Activated naive CD4-positive, alpha-beta T cell treated with anti-CD3 and anti-CD28 coated beads, Interleukin-2, amount 50 U/mL, for 72 hours (primary cell): ENCODE measurements at regions not wholly inside any gene's neighbourhood (a gene's known extent, or its start where the extent isn't known, plus 50 kb on each side); places are given as distances from the start of the nearest gene placed in this dataset.
"Not testable (repeated sequence)": the region's sequence is repeated elsewhere in the genome, so short reads cannot be mapped to it uniquely, and the experiment has no call there.

Experiments used
- ATAC-seq, 2 donors: fragments of 150-1000 bp; cut with Tn5 transposase; 2 replicates each; pipeline ENCODE4 v1.10.0; 2021; ENCODE audit warnings: mild to moderate bottlenecking in 2 of 2, moderate library complexity in 2 of 2
- DNase-seq, 2 donors: peaks; one replicate each; pipeline ENCODE4 v3.0.0; 2021 to 2022; ENCODE audit warnings: low spot score in 2 of 2
- H3K27ac Mint-ChIP-seq, 2 donors: one replicate each; pipeline ENCODE4 v1.8.0; 2022; ENCODE audit warnings: mild to moderate bottlenecking in 2 of 2, mixed read lengths in 2 of 2
- H3K36me3 Mint-ChIP-seq, 2 donors: one replicate each; pipeline ENCODE4 v1.8.0; 2022; ENCODE audit warnings: mixed read lengths in 2 of 2
- H3K9me3 Mint-ChIP-seq, 2 donors: one replicate each; pipeline ENCODE4 v1.8.0; 2022; ENCODE audit warnings: mixed read lengths in 2 of 2

GRCh38 chr9:75197561-75197960 is 109.2 kb downstream of the OSTF1 start:
- H3K27ac Mint-ChIP-seq: no peak overlapping the region
- ATAC-seq (no peak), DNase-seq (no peak)
- H3K36me3 Mint-ChIP-seq: no peaks in the 10 kb centered on the region
- no peaks in the 10 kb centered on the region for H3K9me3 Mint-ChIP-seq

- no peak for ATAC-seq
- no peaks in the 10 kb centered on the region for H3K36me3 Mint-ChIP-seq
- H3K27ac Mint-ChIP-seq: no peak overlapping the region
- no peak for DNase-seq
- H3K9me3 Mint-ChIP-seq: no peaks in the 10 kb centered on the region
Observed at GRCh38 chr9:75198436-75198835, 110.1 kb downstream of the OSTF1 start.

GRCh38 chr9:75200892-75201470 is 112.7 kb downstream of the OSTF1 start:
- Mint-ChIP-seq H3K27ac (no peak overlapping the region), H3K9me3 (no peaks in the 10 kb centered on the region), H3K36me3 (no peaks in the 10 kb centered on the region)
- peak; percentile 22 to 41 for ATAC-seq
- DNase-seq: peak in 1 of 2 donors; percentile 23

- Mint-ChIP-seq H3K9me3 (no peaks in the 10 kb centered on the region), H3K36me3 (no peaks in the 10 kb centered on the region), H3K27ac (no peak overlapping the region)
- ATAC-seq: no peak
- DNase-seq: no peak
Observed at GRCh38 chr9:75201480-75202209, 113.3 kb downstream of the OSTF1 start.

- not testable (repeated sequence) for H3K9me3 Mint-ChIP-seq, H3K36me3 Mint-ChIP-seq, H3K27ac Mint-ChIP-seq, ATAC-seq, DNase-seq
Observed at GRCh38 chr9:75207997-75208396, 119.7 kb downstream of the OSTF1 start.

GRCh38 chr9:75210215-75210614 is 121.9 kb downstream of the OSTF1 start:
- Mint-ChIP-seq H3K36me3 (peaks cover 0 to 4% of the 10 kb centered on the region in 2 donors), H3K27ac (no peak overlapping the region), H3K9me3 (no peaks in the 10 kb centered on the region)
- no peak for DNase-seq
- no peak for ATAC-seq

GRCh38 chr9:75213765-75214164 is 125.5 kb downstream of the OSTF1 start:
- DNase-seq: no peak
- ATAC-seq: peak in 1 of 2 donors; percentile 47
- H3K9me3 Mint-ChIP-seq: no peaks in the 10 kb centered on the region
- H3K27ac Mint-ChIP-seq: no peak overlapping the region
- H3K36me3 Mint-ChIP-seq: peaks cover 0 to 4% of the 10 kb centered on the region in 2 donors

GRCh38 chr9:75226403-75227139 is 138.3 kb downstream of the OSTF1 start:
- Mint-ChIP-seq H3K36me3 (peaks cover 11 to 27% of the 10 kb centered on the region in 2 donors), H3K27ac (no peak overlapping the region), H3K9me3 (peaks cover 11 to 12% of the 10 kb centered on the region in 2 donors)
- no peak for DNase-seq
- ATAC-seq: no peak

GRCh38 chr9:75228893-75229292 is 140.6 kb downstream of the OSTF1 start:
- ATAC-seq (no peak), DNase-seq (no peak)
- Mint-ChIP-seq H3K36me3 (peaks cover 11 to 27% of the 10 kb centered on the region in 2 donors), H3K9me3 (peaks cover 11 to 12% of the 10 kb centered on the region in 2 donors), H3K27ac (no peak overlapping the region)

GRCh38 chr9:75229605-75230332 is 141.5 kb downstream of the OSTF1 start:
- Mint-ChIP-seq H3K9me3 (peaks cover 7% of the 10 kb centered on the region in 2 donors), H3K36me3 (peaks cover 11 to 22% of the 10 kb centered on the region in 2 donors), H3K27ac (no peak overlapping the region)
- no peak for DNase-seq
- peak; percentile 29 to 38 for ATAC-seq

GRCh38 chr9:75230469-75230868 is 142.2 kb downstream of the OSTF1 start:
- Mint-ChIP-seq H3K36me3 (peaks cover 11 to 15% of the 10 kb centered on the region in 2 donors), H3K27ac (no peak overlapping the region), H3K9me3 (peaks cover 6 to 7% of the 10 kb centered on the region in 2 donors)
- ATAC-seq (no peak), DNase-seq (no peak)

GRCh38 chr9:75231167-75231566 is 142.9 kb downstream of the OSTF1 start:
- no peak overlapping the region for H3K27ac Mint-ChIP-seq
- H3K36me3 Mint-ChIP-seq: peaks cover 11% of the 10 kb centered on the region in 2 donors
- no peak for DNase-seq
- ATAC-seq: no peak
- H3K9me3 Mint-ChIP-seq: peaks cover 6 to 7% of the 10 kb centered on the region in 2 donors

- DNase-seq (no peak), ATAC-seq (no peak)
- H3K27ac Mint-ChIP-seq: no peak overlapping the region
- no peaks in the 10 kb centered on the region for H3K9me3 Mint-ChIP-seq
- peaks cover 0 to 4% of the 10 kb centered on the region in 2 donors for H3K36me3 Mint-ChIP-seq
Observed at GRCh38 chr9:75233011-75233410, 144.7 kb downstream of the OSTF1 start.

GRCh38 chr9:75235632-75236031 is 147.3 kb downstream of the OSTF1 start:
- DNase-seq (no peak), ATAC-seq (no peak)
- no peak overlapping the region for H3K27ac Mint-ChIP-seq
- peaks cover 0 to 4% of the 10 kb centered on the region in 2 donors for H3K36me3 Mint-ChIP-seq
- H3K9me3 Mint-ChIP-seq: no peaks in the 10 kb centered on the region

- Mint-ChIP-seq H3K27ac (no peak overlapping the region), H3K36me3 (peaks cover 0 to 4% of the 10 kb centered on the region in 2 donors), H3K9me3 (no peaks in the 10 kb centered on the region)
- DNase-seq: peak in 1 of 2 donors; percentile 60
- peak; percentile 86 to 90 for ATAC-seq
Observed at GRCh38 chr9:75238311-75238976, 150.1 kb downstream of the OSTF1 start.

- H3K36me3 Mint-ChIP-seq: peaks cover 0 to 4% of the 10 kb centered on the region in 2 donors
- no peak for DNase-seq
- no peak for ATAC-seq
- no peaks in the 10 kb centered on the region for H3K9me3 Mint-ChIP-seq
- no peak overlapping the region for H3K27ac Mint-ChIP-seq
Observed at GRCh38 chr9:75239176-75239575, 150.9 kb downstream of the OSTF1 start.
